Ishikawa (cell line): ENCODE measurements at regions not wholly inside any gene's neighbourhood (a gene's known extent, or its start where the extent isn't known, plus 50 kb on each side); places are given as distances from the start of the nearest gene placed in this dataset.

Source experiments
- CEBPB ChIP-seq: IDR thresholded peaks from 2 replicates; pipeline ENCODE4 v1.6.1; 2012
- CREB1 ChIP-seq: IDR thresholded peaks from 2 replicates; pipeline ENCODE4 v1.6.1; 2012; ENCODE audit warnings: low read depth
- EGR1 ChIP-seq: IDR thresholded peaks from 2 replicates; pipeline ENCODE4 v1.6.1; 2012
- EP300 ChIP-seq: IDR thresholded peaks from 2 replicates; pipeline ENCODE4 v1.6.1; 2012; ENCODE audit warnings: borderline replicate concordance
- FOXM1 ChIP-seq: IDR thresholded peaks from 2 replicates; pipeline ENCODE4 v1.6.1; 2012; ENCODE audit warnings: low read depth, borderline replicate concordance
- NFIC ChIP-seq: IDR thresholded peaks from 2 replicates; pipeline ENCODE4 v1.6.1; 2012
- RAD21 ChIP-seq: IDR thresholded peaks from 2 replicates; pipeline ENCODE4 v1.6.1; 2012; ENCODE audit warnings: low read depth
- REST ChIP-seq: IDR thresholded peaks from 2 replicates; pipeline ENCODE4 v1.6.1; 2012; ENCODE audit warnings: low read depth, mild to moderate bottlenecking
- TAF1 ChIP-seq: IDR thresholded peaks from 2 replicates; pipeline ENCODE4 v1.6.1; 2012; ENCODE audit warnings: low read depth, mild to moderate bottlenecking
- TCF12 ChIP-seq: IDR thresholded peaks from 2 replicates; pipeline ENCODE4 v1.6.1; 2012; ENCODE audit warnings: low read depth
- TEAD4 ChIP-seq: IDR thresholded peaks from 2 replicates; pipeline ENCODE4 v1.6.1; 2012
- YY1 ChIP-seq: IDR thresholded peaks from 2 replicates; pipeline ENCODE4 v1.6.1; 2012; ENCODE audit warnings: low read depth
- ZBTB7A ChIP-seq: IDR thresholded peaks from 2 replicates; pipeline ENCODE4 v1.6.1; 2012; ENCODE audit warnings: low read depth
- TF ChIP-seq, protein P1 (sequence below): IDR thresholded peaks from 2 replicates; pipeline ENCODE4 v1.6.1; 2012
- TF ChIP-seq, protein P2 (sequence below): IDR thresholded peaks from 2 replicates; pipeline ENCODE4 v1.6.1; 2012

- TF ChIP-seq TCF12, result no peak
- TF ChIP-seq, protein P1, sequence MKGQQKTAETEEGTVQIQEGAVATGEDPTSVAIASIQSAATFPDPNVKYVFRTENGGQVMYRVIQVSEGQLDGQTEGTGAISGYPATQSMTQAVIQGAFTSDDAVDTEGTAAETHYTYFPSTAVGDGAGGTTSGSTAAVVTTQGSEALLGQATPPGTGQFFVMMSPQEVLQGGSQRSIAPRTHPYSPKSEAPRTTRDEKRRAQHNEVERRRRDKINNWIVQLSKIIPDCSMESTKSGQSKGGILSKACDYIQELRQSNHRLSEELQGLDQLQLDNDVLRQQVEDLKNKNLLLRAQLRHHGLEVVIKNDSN, result no peak
- TF ChIP-seq REST, result no peak
- no peak for TF ChIP-seq ZBTB7A
- TF ChIP-seq EP300, result no peak
- TF ChIP-seq EGR1, result no peak
- TF ChIP-seq CEBPB, result no peak
- TF ChIP-seq FOXM1, result no peak
- TF ChIP-seq TAF1, result no peak
- TF ChIP-seq NFIC, result no peak
- TF ChIP-seq RAD21, result no peak
These were observed 581.7 kb upstream of the CCDC54 start for GRCh38 chr3:106795553-106795952.

DNA sequence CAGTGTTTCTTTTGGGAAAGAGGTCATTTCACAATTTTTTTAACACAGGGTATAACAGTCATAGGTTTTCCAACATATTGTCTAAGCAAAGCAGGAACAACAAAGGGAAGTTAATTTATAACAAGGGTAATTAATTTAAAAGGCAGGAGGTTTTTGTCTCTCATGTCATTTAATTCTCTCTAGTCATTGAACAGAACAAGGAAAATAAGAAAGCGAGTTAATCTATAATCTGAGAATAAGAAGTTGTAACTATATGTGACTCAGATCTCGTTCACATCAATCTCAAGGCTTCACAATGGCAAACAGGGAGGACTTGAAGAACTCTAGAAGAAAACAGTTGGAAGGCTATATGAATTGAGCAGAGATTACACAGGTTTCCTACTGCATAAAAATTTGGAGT is 579.8 kb upstream of the CCDC54 start:
- TF ChIP-seq CREB1 (no peak), ZBTB7A (no peak), NFIC (no peak)

- TF ChIP-seq, protein P1, result no peak
- TF ChIP-seq NFIC (no peak), EGR1 (no peak), EP300 (no peak), FOXM1 (no peak), TCF12 (no peak), TAF1 (no peak), ZBTB7A (no peak), CREB1 (no peak), YY1 (no peak), RAD21 (no peak), REST (no peak), CEBPB (no peak), TEAD4 (no peak)
- TF ChIP-seq, protein P2, sequence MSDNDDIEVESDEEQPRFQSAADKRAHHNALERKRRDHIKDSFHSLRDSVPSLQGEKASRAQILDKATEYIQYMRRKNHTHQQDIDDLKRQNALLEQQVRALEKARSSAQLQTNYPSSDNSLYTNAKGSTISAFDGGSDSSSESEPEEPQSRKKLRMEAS, result no peak
These were observed 571.6 kb upstream of the CCDC54 start for GRCh38 chr3:106805625-106806024.

GRCh38 chr3:106806964-106807363 is 570.3 kb upstream of the CCDC54 start:
- TF ChIP-seq EGR1 (no peak), CREB1 (no peak), RAD21 (no peak), TAF1 (no peak), TCF12 (no peak), TEAD4 (no peak), EP300 (no peak), REST (no peak), NFIC (no peak), CEBPB (no peak)
- TF ChIP-seq, protein P2, result no peak

GRCh38 chr3:106809041-106809440 is 568.2 kb upstream of the CCDC54 start:
- TF ChIP-seq REST, result no peak
- TF ChIP-seq TCF12, result no peak
- TF ChIP-seq RAD21, result no peak
- no peak for TF ChIP-seq TAF1
- TF ChIP-seq YY1, result no peak
- no peak for TF ChIP-seq EGR1
- TF ChIP-seq, protein P1, result no peak
- TF ChIP-seq ZBTB7A, result no peak
- no peak for TF ChIP-seq NFIC
